ENCODE measurements at regions not wholly inside any gene's neighbourhood (a gene's known extent, or its start where the extent isn't known, plus 50 kb on each side); places are given as distances from the start of the nearest gene placed in this dataset.

DNA sequence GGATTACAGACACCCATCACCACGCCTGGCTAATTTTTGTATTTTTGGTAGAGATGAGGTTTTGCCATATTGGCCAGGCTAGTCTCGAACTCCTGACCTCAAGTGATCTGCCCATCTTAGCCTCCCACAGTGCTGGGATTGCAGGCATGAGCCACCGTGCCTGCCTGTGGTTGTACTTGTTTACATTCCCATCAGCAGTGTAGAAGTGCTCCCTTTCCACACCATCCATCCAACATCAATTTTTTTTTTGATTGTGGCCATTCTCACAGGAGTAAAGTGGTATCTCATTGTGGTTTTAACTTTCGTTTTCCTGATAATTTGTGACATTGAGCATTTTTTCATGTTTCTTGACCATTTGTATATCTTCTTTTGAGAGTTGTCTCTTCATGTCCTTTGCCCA is 1019.4 kb upstream of the SLC10A2 start:
- no peak for TF ChIP-seq POLR2A (IDR thresholded peaks at IDR 0.05)
- TF ChIP-seq, protein P1, sequence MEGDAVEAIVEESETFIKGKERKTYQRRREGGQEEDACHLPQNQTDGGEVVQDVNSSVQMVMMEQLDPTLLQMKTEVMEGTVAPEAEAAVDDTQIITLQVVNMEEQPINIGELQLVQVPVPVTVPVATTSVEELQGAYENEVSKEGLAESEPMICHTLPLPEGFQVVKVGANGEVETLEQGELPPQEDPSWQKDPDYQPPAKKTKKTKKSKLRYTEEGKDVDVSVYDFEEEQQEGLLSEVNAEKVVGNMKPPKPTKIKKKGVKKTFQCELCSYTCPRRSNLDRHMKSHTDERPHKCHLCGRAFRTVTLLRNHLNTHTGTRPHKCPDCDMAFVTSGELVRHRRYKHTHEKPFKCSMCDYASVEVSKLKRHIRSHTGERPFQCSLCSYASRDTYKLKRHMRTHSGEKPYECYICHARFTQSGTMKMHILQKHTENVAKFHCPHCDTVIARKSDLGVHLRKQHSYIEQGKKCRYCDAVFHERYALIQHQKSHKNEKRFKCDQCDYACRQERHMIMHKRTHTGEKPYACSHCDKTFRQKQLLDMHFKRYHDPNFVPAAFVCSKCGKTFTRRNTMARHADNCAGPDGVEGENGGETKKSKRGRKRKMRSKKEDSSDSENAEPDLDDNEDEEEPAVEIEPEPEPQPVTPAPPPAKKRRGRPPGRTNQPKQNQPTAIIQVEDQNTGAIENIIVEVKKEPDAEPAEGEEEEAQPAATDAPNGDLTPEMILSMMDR (IDR thresholded peaks at IDR 0.05) = no peak
